Activated CD4-positive, alpha-beta T cell treated with anti-CD3 and anti-CD28 coated beads, Interleukin-2, Interleukin-6, amounts not matched to agents 100 ng/mL and 50 ng/mL, durations not matched to agents 16 hours and 8 hours (primary cell): ENCODE measurements at regions not wholly inside any gene's neighbourhood (a gene's known extent, or its start where the extent isn't known, plus 50 kb on each side); places are given as distances from the start of the nearest gene placed in this dataset.

Source experiments
- DNase-seq: peaks from one replicate; pipeline ENCODE4 v3.0.0-alpha.2; 2020

DNA sequence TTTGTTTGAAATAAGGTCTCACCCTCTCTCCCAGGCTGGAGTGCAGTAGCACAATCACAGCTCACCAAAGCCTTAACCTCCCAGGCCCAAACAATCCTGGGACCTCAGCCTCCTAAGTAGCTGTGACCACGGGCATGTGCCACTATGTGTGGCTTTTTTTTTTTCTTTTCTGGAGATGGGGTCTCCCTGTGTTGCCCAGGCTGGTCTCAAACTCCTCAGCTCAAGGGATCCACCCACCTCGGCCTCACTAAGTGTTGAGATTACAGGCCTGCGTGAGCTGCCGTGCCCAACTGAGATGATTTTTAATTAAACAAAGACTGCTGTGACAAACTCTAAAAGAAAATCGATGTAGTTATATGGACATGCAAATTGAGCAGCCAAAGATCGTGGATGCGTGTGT, 768.4 kb upstream of the ADGRL2 start:
- DNase-seq: no peak

DNA sequence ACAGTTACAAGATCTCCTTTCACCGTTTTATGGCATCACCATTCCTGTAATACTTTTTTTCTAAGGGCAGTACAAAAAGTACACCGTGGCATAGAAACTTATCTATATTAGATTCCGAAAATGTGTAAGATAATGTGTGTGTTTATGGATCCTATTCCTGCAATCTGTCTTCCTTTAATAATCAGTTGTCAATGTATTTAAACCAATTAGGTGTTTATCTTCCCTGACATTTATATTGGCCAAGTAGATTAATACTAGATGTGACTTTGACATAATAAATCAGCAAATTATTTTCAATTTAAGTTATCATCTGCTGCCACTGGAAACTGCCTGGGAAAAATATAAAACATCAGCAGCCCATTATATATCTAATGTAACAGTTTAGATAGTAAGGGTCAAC, 770.3 kb upstream of the ADGRL2 start:
- no peak for DNase-seq

DNA sequence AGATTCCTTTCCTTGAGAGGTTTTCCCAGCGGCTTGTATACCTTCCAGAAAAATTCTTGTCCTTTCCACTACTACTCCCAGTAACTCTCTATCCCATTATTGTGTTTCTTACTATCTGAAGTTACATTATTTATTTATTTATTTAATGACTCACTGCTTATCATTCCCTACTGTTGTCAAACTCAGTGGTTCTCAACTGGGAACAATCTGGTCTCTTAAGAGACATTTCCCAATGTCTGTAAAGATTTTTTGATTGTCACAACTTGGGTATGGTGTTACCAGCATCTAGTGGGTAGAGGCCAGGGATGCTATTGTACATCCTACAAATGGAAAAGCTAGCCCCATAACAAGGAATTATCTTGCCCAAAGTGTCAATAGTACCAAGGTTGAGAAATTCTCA, 771.5 kb upstream of the ADGRL2 start:
- no peak for DNase-seq

DNA sequence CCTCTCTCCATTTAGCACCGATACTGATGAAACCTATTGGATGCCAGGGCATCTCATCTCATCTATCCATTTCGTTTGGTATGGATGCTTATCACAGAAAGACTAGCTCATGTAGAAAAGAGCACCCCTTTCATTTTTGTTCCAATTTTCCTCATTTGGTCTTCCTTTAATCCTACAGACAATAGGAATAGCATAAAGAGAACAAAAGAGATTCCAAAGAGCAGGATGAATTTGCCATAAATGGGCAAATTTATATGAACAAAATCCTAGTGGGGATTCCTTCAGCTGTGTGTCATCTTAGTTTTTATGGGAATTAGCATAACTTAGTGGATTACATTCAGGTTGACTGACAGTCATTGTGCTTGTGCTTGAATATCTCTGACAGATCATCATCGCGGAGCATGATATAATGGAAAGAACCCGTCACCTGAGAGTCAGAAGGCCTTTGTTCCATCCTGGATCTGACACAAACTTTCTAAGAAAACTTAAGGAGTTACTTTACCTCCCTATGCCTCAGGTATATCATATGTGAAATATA, 777.5 kb upstream of the ADGRL2 start:
- no peak for DNase-seq

DNA sequence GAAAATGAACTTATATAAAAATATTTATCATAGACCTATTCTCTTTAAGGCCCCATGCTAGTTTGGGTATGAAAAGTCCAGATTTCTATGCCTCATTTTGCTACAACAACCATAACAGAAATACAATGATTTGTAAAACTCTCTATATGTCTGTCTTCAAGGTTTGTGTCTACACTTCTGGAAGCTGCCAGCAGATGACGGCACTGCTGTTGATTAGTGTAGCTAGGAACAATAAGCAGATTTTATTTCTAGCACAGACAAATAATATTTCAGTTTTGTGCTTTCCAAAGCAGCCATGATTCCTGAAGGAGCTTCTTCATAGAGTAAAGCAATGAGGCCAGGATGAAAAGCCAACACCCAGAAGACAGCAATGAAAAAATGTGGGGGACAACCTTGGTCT, 779.6 kb upstream of the ADGRL2 start:
- DNase-seq: no peak

DNA sequence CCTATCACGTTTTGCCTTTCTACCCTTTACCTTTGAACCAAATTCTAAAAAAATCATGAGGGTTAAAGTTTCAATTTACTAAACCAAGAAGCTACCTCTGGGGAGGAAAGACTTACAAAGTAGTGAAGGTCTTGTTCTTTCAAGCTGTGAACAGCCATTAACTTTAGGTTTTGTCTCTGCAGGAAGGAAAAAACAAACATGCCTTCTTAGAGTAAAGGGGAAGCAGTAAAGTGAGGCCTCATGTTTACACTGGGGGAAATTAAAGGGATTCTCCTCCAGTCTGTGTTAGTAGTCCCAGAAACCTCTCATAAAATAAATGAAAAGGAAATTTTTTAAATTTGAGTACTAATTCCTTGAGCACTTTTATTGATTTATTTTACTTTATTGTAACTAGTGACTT, 780.2 kb upstream of the ADGRL2 start:
- DNase-seq: no peak

DNA sequence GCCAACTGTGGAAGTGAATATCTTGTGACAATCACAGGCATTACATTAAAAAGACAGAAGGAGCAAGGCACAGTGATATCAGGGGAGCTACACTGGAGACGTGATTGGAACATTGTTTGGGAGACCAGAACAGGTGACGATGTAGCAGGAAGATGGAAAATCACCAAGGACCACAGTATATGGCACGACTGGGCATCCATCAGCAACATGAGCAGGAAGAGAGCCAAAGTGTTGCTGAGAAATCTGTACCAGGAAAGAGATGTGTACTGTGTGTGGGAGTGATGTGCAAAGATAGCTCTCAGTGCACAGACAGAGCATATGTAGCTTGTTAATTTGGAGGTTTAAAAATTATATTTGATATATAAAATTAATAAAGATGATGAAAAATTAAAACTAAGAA, 790.6 kb upstream of the ADGRL2 start:
- no peak for DNase-seq

DNA sequence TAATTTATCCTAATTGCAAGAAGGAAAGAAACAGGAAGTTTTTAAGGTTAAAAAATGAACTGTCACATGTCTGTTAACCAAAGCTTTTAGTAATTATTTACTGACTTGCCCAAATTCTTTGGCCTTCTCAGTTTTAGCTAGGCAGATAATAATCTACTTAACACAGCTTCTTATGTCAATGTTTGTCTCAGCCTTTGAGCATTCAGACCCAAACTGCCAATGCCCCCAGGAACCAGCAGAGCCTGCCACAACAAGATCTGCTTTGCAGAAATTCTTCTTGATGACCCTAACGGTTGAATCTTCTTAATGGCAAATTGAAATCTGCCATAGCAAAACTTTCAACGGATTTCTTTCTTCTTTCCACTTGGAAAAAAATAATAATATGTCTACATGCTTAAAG, 792.4 kb upstream of the ADGRL2 start:
- DNase-seq: no peak

DNA sequence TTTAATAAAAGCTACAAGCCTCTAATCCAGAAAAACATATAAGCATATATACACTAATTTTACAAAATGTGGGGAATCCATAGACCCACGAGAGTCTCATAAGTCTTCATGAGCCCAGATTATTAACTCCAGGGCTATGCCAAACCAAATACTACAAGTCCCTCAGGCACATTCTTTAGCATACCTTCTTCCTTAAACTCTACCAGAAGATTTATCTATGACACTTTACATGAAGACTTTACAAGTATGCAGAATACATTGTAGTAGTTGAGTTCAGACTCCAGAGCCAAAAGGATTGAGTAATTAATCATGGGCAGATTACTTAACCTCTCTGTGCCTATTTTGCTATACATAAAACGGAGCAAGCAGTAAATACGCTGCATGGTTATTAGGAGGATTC, 793.7 kb upstream of the ADGRL2 start:
- DNase-seq: no peak

DNA sequence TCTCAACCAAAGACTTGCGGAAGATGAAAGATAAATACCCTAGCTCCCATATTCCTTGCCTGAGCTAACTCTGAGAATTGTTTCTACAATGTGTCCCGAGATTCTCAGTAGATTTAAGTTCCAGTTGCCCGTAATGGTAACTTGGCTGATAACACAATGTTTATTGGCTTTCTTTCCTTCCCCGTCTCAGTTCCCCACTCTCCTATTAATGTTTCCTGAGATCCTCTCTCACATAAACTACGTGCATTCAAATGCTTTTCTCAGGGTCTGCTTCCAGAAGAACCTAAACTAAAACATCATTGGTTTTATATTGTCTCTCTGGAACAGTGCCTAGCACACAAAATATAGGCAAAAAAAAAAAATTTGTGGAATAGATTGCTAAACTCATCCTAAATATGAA, 794.2 kb upstream of the ADGRL2 start:
- DNase-seq: no peak

DNA sequence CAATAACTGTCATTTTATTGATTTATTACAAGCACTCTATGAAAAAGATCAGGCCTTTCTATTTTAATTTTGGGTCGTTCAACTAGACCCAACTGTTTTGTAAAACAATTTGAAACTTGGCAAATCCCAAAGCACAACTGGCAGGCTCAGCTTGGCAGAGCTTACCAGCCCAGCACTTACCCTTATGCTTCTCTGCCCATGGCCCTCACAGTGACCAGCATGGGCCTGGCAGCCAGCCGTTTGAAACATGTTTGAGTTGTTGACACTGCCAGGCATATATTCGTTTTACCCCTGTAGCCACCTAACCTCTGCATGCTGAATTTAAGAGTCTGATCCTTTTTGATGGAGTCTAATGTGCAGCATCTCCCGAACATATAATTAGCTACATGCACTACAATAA, 796.7 kb upstream of the ADGRL2 start:
- DNase-seq: no peak

DNA sequence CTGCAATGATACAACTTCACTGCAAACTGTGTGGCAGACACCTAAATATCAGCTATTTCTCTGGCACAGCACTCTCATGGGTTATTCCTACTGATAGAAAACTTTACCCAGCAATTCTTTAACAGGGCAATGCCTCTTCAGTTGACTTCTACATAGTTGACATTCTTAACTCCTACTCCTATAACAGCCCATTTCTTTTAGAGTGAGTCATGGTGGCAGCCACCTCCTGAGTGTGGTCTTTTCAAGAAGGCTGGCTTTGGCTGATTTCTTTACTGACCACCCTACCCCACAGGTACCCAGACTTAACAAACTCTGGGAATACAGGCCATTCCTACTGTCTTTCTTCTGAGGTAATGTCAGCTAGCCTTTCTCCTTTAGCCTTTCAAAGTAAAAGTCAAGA, 805.8 kb upstream of the ADGRL2 start:
- no peak for DNase-seq

DNA sequence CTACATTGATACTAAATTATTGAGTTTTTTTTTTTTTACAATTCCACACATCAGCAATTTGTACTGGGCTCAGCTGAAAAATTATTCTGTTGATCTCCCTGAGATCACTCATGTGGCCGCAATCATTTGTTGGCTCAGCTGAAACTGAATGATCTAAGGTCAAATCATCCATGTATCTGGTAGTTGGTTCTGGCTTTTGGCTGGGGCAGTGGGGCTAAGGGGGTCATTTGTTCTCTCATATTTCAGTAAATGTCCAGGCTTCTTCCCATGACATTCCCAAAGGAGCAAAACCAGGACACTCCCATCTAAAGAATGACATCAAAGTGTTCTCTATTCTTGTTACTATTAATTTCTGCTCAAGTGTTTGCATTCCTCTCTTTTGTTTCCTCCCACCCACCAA, 806.7 kb upstream of the ADGRL2 start:
- DNase-seq: no peak

DNA sequence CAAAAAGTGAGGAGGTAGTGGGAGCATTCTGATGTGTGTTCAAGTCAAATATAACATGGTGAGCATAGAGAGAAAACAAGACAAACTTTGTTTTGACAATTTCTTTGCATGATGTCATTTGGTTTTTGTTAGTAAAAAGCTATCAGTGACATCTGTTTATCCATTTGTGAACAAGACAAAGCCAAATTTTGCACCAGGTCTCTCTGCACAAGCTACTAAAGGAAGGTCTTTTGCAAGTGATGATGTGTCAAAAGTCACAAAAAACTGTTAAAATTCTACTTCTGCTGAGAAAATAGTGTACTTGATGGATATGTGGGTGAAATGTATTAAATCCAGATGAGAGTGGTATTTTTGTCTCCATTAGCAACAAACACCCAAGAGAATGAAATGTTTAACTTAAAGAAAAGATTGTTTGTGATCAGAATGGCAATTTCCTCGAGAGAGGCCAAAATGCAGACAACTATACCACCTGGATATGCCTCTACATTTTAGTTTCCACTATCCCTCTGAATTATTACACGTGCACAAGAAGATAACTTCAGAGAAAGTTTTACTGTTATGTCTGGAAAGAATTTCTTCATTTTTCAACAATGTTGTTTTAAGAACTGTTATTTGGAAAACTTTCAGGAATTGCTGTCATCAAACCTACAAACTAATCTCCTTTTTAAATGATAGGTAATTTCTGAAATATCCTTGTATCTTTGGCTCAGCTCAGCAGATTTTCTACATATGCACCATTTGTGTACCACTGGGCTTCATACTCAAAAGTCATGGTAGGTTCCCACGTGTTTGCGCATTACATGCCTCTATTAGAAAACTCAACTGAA, 807.4 kb upstream of the ADGRL2 start:
- DNase-seq: no peak

DNA sequence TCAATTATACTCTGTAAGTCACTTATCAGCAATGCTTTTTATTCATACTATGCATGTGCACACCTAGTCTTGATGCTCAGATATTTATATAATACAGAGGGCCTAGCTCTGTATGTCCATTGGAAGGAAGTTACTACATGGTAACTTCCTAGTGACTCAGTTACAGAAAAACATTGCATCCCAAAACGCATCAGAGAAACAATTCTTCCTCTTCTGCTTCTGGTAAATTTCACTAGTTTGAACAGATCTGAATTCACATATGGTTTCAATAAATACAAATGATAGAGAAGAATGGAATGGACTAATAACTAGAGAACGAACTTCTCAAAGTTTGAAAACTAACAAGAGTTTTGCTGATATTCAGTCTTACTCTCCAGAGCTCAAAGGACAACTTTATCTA, 811.3 kb upstream of the ADGRL2 start:
- DNase-seq: no peak

DNA sequence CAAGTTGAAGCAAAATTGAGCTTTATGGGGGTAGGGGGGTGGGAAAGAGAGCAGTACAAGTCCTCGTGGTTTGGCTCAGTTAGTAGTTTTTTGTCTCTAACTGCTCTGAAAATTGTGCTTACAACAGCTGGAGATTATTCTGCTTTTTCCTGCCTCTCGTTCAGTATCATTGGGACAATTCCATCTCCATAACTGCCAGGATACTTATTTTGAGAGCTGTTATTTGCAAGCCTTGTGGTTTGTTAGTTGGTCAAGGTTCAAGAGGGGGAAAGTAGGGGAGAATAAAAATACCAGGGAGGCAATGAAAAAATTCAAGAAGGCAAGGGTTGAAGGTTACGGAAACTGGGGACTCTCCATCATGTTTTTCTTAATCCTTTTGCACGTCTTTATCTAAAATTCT, 811.8 kb upstream of the ADGRL2 start:
- DNase-seq: no peak

DNA sequence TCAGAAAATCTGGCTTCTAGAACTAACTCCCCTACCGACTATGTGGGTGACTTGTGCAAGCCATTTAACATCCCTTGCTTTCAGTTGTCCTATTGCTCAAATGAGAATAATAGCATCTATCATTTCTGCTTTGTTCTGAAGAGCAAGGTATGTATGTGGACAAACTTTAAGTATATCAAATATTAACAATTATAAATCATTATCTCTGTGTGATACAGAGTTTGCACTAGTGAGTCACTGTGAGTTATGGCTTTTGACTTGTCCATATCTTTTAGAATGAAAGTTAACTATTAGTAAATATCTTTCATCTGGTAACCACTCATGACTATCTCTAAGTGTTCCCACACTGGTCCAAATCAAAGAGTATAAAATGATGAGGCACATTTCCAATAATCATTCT, 812.9 kb upstream of the ADGRL2 start:
- DNase-seq: no peak

DNA sequence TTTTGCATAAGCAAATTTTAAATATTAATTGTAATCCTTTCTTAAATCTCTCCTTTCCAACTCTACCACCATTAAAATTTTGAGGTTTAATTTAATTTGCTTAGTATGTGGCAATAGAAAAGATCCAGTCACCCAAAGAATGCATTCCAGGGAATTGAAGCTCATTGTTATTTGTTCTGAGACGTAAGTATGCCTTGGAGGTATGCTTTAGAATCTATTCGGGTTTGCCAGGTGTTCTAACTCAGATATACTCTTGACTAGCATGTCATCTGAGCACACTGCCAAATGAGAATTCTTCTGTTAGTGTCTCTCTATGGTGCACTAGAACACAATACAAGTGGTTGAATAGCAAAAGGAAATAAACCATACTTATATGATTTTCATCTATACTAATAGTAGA, 813.6 kb upstream of the ADGRL2 start:
- no peak for DNase-seq

DNA sequence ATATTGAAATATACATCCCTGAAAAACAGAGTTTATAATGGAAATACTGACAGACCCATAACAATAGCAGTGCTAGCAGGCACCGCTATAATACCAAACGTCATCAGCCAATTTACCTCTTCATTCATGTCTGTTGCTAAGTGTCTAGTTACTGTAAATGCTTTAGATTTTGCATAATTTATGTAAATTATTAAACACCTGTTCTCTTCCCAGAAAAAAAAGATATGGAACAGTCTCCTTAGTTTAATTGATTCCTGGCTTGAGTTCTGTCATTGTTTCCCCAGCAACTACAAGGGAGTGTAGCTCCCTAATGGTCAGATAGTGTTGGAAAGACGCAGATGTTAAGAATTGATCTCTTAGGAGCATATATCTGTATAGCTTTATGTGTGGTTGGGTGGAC, 817.9 kb upstream of the ADGRL2 start:
- no peak for DNase-seq

DNA sequence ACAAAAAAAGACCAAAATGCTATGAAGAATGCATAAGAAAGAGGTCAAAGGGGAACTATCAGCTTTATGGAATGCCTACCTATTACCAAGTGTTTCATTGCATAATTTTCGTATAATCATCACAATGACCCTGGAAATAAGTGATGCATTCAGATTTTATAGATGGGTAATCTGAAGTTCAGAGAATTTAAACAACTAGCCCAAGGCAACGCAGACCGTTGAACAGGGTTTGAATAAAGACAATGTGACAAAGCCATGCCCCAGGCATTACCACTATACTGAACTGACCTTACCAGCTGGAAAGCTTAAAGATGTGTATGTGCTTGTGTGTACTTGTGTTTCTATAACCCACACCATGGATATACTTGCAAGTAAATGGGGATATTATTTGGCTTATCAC, 827.6 kb upstream of the ADGRL2 start:
- no peak for DNase-seq

DNA sequence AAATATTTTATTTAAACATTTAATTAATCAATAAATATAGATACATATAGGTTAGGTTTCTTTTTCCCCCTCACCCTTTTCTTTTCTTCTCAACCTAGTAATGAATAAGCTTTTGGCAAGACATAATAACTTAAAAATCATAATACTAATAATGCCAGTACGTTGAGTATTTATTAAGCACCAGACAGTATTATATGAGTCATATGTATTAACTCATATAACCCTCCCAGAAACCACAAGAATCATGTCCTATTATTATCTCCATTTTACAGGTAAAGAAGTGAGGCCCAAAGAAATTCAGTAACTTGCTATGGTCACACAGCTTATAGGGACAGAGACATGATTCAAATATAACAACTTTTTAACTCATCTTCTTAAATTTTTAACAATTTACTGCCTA, 834.5 kb upstream of the ADGRL2 start:
- no peak for DNase-seq

DNA sequence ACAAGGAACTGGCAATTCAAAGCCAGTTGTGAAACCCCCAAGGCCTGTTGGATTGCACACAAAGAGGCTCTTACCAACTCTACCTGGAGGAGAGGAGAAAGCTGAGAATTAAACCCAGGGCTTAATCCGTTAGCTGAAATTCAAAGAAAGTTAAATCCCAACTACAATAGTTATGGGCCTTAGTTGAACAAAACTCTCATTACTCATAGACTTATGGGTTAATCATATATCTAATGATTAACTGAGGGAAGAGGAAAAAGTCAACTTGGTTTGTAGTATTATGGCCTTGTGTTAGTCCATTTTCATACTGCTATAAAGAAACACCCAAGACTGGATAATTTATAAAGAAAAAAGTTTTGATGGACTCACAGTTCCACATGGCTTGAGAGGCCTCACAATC, 838.2 kb upstream of the ADGRL2 start:
- no peak for DNase-seq

DNA sequence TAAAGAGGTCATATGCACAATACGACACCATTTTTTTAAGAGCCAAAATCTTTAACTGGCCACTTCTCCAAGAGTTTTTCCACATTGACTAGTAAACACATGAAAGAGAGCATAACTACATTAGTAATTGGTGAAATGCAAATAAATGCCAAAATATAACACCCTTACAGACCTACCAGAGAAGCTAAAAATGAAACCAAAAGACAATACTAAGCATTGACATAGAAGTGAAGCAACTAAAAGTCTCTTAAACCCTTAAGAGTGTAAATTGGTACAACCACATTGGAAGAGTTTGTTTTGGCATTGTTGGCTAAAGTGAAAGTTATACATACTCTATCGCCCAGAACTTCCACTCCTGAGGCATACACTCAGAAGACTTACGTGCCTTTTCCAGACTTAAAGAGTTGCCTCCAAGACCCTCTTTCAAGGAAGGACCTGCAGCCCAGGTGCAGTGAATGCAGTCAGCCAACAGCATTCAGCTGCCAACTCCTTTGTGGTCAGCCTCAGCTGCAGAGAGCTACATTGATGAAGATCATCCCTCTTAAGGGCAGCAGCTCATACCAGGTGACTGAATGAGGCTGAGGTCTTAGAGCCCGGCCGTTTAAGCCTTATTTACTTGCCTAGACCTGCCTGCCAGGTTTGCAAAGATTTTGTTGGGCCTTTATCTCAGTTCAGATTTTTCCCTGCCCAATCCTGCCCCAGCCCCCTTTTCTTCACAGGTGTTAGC, 839.1 kb upstream of the ADGRL2 start:
- no peak for DNase-seq

DNA sequence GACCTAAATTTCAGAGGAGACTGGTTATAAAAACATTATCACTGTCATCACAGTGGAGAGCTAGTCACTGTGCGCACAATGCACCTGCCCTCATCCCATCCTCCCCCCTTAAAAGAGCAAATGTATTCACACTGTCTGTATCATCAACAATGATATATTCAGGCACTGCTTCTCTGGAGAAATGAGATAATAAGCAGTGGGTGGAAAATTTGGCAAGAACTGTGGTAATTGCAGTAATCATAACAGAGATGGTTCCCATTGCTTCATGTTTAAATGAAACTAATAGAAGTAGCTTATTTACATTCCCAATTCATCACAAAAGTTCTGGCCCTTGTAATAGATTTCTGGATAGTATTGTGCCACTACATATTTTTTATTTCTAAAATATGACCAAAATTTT, 867.4 kb upstream of the ADGRL2 start:
- no peak for DNase-seq

DNA sequence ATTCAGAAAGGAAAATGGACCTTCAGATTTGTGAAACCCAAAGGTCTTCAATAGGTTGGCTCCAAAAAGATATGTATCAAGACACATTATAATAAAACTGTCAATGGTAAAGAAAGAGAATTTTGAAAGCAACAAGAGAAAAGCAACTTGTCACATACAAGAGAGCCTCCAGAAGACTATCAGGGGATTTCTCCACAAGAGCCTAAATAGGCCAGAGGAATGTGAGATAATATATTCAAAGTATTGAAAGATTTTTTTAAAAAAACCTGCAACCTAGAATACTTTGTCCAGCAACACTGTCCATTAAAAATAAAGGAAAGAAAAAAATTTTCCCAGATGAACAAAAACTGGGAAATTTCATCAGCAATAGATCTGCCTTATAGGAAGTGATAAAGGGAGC, 869.6 kb upstream of the ADGRL2 start:
- DNase-seq: no peak
